ENCODE measurements at regions not wholly inside any gene's neighbourhood (a gene's known extent, or its start where the extent isn't known, plus 50 kb on each side); places are given as distances from the start of the nearest gene placed in this dataset.

DNA sequence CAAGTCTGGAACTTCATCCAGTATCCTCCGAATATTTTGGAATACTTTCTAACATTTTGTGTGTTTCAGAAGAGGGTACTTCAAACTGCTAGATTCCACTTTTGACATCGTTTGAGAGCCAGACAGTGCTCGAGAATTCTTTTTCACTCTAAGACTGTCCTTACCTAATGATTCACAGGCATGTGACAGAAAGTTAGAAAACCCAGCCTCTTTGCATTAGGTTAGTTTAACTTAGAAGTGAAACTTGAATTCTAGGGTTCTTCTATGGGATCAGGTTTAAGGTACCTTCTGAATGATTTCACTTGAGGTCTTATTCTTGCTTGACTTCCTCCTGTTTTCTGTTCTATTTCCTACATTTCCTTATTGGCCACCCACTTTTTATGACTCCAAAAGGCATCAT is 431.8 kb downstream of the SLC6A15 start:
- H3K9me3 Mint-ChIP-seq = no peaks in the 10 kb centered on the region

DNA sequence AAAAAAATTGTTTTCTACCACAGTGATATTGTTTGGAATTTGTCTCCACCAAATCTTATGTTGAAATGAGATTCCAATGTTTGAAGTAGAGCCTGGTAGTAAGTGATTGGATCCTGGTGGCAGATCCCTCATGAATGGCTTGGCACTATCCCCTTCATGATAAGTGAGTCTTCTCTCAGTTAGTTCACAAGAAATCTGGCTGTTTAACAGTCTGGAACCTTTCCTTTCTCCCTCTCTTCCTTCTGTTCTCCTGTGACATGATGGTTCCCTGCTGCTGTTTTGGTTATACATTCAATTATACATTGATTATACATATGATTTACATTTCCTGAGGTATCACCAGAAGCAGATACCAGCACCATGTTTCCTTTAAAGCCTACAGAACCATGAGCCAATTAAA is 442.2 kb downstream of the SLC6A15 start:
- no peak overlapping the region for H3K27ac ChIP-seq (ENCODE audit: low read depth in 1 of 2, low read length in 2 of 2)
- H3K27me3 ChIP-seq (ENCODE audit: control insufficient read depth in 1 of 2, insufficient read depth in 2 of 2, low read length in 2 of 2) = no peaks in the 10 kb centered on the region
- no peak for DNase-seq
- no peaks in the 10 kb centered on the region for H3K9me3 Mint-ChIP-seq
- no peaks in the 10 kb centered on the region for H3K27me3 Mint-ChIP-seq
- ATAC-seq (ENCODE audit: poor library complexity) = no peak
- CTCF ChIA-PET = no interaction called here
- H3K4me3 Mint-ChIP-seq = no peak overlapping the region
- no peak overlapping the region for H3K27ac Mint-ChIP-seq
- no peaks in the 10 kb centered on the region for H3K4me1 ChIP-seq (ENCODE audit: insufficient read depth, low read length)
- intact Hi-C loops (cut with DNase I, micrococcal nuclease) = no loop called here
- H3K4me3 ChIP-seq (ENCODE audit: low read length) = no peak overlapping the region
- POLR2A ChIA-PET = no interaction called here
- TF ChIP-seq, protein P1, sequence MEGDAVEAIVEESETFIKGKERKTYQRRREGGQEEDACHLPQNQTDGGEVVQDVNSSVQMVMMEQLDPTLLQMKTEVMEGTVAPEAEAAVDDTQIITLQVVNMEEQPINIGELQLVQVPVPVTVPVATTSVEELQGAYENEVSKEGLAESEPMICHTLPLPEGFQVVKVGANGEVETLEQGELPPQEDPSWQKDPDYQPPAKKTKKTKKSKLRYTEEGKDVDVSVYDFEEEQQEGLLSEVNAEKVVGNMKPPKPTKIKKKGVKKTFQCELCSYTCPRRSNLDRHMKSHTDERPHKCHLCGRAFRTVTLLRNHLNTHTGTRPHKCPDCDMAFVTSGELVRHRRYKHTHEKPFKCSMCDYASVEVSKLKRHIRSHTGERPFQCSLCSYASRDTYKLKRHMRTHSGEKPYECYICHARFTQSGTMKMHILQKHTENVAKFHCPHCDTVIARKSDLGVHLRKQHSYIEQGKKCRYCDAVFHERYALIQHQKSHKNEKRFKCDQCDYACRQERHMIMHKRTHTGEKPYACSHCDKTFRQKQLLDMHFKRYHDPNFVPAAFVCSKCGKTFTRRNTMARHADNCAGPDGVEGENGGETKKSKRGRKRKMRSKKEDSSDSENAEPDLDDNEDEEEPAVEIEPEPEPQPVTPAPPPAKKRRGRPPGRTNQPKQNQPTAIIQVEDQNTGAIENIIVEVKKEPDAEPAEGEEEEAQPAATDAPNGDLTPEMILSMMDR (IDR thresholded peaks at IDR 0.05) = no peak
- no peaks in the 10 kb centered on the region for H3K4me1 Mint-ChIP-seq (ENCODE audit: low read depth)
- no peaks in the 10 kb centered on the region for H3K9me3 ChIP-seq (ENCODE audit: control insufficient read depth in 1 of 2, insufficient read depth in 1 of 2, low read length in 2 of 2)
- H3K36me3 ChIP-seq (ENCODE audit: insufficient read depth, low read length) = no peaks in the 10 kb centered on the region
- no peaks in the 10 kb centered on the region for H3K36me3 Mint-ChIP-seq (ENCODE audit: low read depth)

More for the DNA sequence above, 431.8 kb downstream of the SLC6A15 start:
- Mint-ChIP-seq H3K4me3 (no peak overlapping the region), H3K4me1 (ENCODE audit: low read depth) (no peaks in the 10 kb centered on the region), H3K27me3 (no peaks in the 10 kb centered on the region), H3K27ac (no peak overlapping the region), H3K36me3 (ENCODE audit: low read depth) (no peaks in the 10 kb centered on the region)
- TF ChIP-seq, protein P1 (IDR thresholded peaks at IDR 0.05) = no peak
- no peak overlapping the region for H3K4me3 ChIP-seq (ENCODE audit: low read length)
- ATAC-seq (ENCODE audit: poor library complexity) = no peak
- no peak for DNase-seq
- POLR2A ChIA-PET = no interaction called here
- no peaks in the 10 kb centered on the region for H3K27me3 ChIP-seq (ENCODE audit: control insufficient read depth in 1 of 2, insufficient read depth in 2 of 2, low read length in 2 of 2)
- CTCF ChIA-PET = no interaction called here
- no peaks in the 10 kb centered on the region for H3K9me3 ChIP-seq (ENCODE audit: control insufficient read depth in 1 of 2, insufficient read depth in 1 of 2, low read length in 2 of 2)
- no peaks in the 10 kb centered on the region for H3K36me3 ChIP-seq (ENCODE audit: insufficient read depth, low read length)
- H3K27ac ChIP-seq (ENCODE audit: low read depth in 1 of 2, low read length in 2 of 2) = no peak overlapping the region
- intact Hi-C loops (cut with DNase I, micrococcal nuclease) = no loop called here
- no peaks in the 10 kb centered on the region for H3K4me1 ChIP-seq (ENCODE audit: insufficient read depth, low read length)

DNA sequence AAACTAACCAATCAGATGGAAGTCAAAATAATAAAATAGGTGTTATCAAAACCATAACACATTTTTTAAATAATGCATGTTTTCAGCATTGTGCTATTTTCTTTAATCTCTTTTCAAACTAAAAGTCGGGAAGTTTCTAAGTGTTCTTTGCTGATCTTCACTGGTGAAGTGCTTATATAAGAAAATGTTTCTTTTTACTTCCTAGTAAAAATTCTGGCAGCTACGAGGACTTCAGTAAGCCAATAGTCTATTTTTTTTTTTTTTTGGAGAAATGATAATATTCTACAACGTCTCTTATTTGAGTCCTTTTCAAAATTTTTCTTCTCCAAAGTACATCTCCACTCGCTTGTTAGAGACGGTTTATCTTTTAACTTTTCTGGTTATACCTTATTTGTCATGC is 448.0 kb downstream of the SLC6A15 start:
- H3K27ac ChIP-seq (ENCODE audit: low read depth in 1 of 2, low read length in 2 of 2) = no peak overlapping the region
- H3K4me1 ChIP-seq (ENCODE audit: insufficient read depth, low read length) = no peaks in the 10 kb centered on the region
- ChIA-PET CTCF (no interaction called here), POLR2A (no interaction called here)
- H3K36me3 ChIP-seq (ENCODE audit: insufficient read depth, low read length) = no peaks in the 10 kb centered on the region
- H3K27ac Mint-ChIP-seq = no peak overlapping the region
- H3K4me1 Mint-ChIP-seq (ENCODE audit: low read depth) = no peaks in the 10 kb centered on the region
- no peak overlapping the region for H3K4me3 ChIP-seq (ENCODE audit: low read length)
- ATAC-seq (ENCODE audit: poor library complexity) (no peak), DNase-seq (no peak)
- no peaks in the 10 kb centered on the region for H3K27me3 Mint-ChIP-seq
- H3K9me3 Mint-ChIP-seq = no peaks in the 10 kb centered on the region
- TF ChIP-seq, protein P1 (IDR thresholded peaks at IDR 0.05) = no peak
- no peak overlapping the region for H3K4me3 Mint-ChIP-seq
- H3K36me3 Mint-ChIP-seq (ENCODE audit: low read depth) = no peaks in the 10 kb centered on the region
- intact Hi-C loops (cut with DNase I, micrococcal nuclease) = no loop called here
- no peaks in the 10 kb centered on the region for H3K9me3 ChIP-seq (ENCODE audit: control insufficient read depth in 1 of 2, insufficient read depth in 1 of 2, low read length in 2 of 2)
- no peaks in the 10 kb centered on the region for H3K27me3 ChIP-seq (ENCODE audit: control insufficient read depth in 1 of 2, insufficient read depth in 2 of 2, low read length in 2 of 2)

Measured in CD4-positive, alpha-beta T cell (primary cell).